Endothelial cell (in vitro differentiated cells): ENCODE measurements at regions not wholly inside any gene's neighbourhood (a gene's known extent, or its start where the extent isn't known, plus 50 kb on each side); places are given as distances from the start of the nearest gene placed in this dataset.

Experiments used
- DNase-seq: peaks from one replicate; pipeline ENCODE4 v3.0.0; 2021; ENCODE audit warnings: low spot score
- H3K27ac Mint-ChIP-seq: one replicate; pipeline ENCODE4 v1.8.0; 2021; ENCODE audit warnings: mixed read lengths, inconsistent platforms; ENCODE audit not compliant: unreplicated experiment
- H3K27me3 Mint-ChIP-seq: one replicate; pipeline ENCODE4 v1.8.0; 2021; ENCODE audit warnings: mild to moderate bottlenecking, moderate library complexity, mixed read lengths, inconsistent platforms; ENCODE audit not compliant: unreplicated experiment
- H3K36me3 Mint-ChIP-seq: one replicate; pipeline ENCODE4 v1.8.0; 2021; ENCODE audit warnings: mild to moderate bottlenecking, low read depth, mixed read lengths, inconsistent platforms; ENCODE audit not compliant: unreplicated experiment
- H3K4me1 Mint-ChIP-seq: one replicate; pipeline ENCODE4 v1.8.0; 2021; ENCODE audit warnings: mild to moderate bottlenecking, mixed read lengths, inconsistent platforms; ENCODE audit not compliant: unreplicated experiment
- H3K4me3 Mint-ChIP-seq: one replicate; pipeline ENCODE4 v1.8.0; 2021; ENCODE audit warnings: mild to moderate bottlenecking, mixed read lengths, inconsistent platforms; ENCODE audit not compliant: unreplicated experiment
- H3K9me3 Mint-ChIP-seq: one replicate; pipeline ENCODE4 v1.8.0; 2021; ENCODE audit warnings: mixed read lengths, inconsistent platforms; ENCODE audit not compliant: unreplicated experiment
- TF ChIP-seq, protein P1 (sequence below): fragments of 200-600 bp; sonication (generic); IDR thresholded peaks from one replicate; pipeline ENCODE4 v1.5.0; 2021; ENCODE audit warnings: antibody characterized with exemption; ENCODE audit not compliant: unreplicated experiment

DNA sequence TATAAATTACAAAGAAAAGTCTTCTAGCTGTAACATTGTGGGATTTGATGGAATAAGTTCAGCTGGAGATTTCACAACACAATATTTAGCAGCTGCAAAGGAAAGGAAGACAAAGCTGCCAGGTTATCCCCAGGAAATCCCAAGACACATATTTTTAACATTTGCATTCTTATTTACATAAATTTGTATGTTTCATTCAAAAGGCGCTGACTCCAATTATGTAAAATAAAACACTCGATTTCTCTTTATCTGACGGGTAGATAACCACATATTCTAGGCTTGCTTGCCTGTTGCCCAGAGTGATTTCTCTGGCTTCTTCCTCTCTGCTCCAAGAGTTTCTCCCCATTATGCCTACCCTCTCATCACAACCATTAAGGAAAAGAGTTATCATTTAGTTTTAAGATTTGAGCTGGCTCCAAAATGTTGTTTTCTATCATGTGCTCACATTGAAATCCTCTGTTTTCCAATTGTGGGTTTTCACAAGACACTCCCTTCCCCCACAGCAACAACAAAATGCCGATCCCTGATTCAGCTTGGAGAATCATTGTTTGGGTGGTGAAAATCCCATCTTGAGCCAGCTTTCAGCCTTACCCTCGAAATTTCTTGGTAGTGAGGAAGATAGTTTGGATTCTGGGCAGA, 128.2 kb upstream of the RASGEF1B start:
- no peak for DNase-seq
- H3K4me1 Mint-ChIP-seq, result peaks cover 38% of the 10 kb centered on the region
- peak overlapping the region; percentile 72 for H3K27ac Mint-ChIP-seq
- no peak overlapping the region for H3K4me3 Mint-ChIP-seq
- peaks cover 3% of the 10 kb centered on the region for H3K36me3 Mint-ChIP-seq
- TF ChIP-seq, protein P1, sequence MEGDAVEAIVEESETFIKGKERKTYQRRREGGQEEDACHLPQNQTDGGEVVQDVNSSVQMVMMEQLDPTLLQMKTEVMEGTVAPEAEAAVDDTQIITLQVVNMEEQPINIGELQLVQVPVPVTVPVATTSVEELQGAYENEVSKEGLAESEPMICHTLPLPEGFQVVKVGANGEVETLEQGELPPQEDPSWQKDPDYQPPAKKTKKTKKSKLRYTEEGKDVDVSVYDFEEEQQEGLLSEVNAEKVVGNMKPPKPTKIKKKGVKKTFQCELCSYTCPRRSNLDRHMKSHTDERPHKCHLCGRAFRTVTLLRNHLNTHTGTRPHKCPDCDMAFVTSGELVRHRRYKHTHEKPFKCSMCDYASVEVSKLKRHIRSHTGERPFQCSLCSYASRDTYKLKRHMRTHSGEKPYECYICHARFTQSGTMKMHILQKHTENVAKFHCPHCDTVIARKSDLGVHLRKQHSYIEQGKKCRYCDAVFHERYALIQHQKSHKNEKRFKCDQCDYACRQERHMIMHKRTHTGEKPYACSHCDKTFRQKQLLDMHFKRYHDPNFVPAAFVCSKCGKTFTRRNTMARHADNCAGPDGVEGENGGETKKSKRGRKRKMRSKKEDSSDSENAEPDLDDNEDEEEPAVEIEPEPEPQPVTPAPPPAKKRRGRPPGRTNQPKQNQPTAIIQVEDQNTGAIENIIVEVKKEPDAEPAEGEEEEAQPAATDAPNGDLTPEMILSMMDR, result no peak
- H3K27me3 Mint-ChIP-seq, result peaks cover 2% of the 10 kb centered on the region
- H3K9me3 Mint-ChIP-seq, result no peaks in the 10 kb centered on the region

DNA sequence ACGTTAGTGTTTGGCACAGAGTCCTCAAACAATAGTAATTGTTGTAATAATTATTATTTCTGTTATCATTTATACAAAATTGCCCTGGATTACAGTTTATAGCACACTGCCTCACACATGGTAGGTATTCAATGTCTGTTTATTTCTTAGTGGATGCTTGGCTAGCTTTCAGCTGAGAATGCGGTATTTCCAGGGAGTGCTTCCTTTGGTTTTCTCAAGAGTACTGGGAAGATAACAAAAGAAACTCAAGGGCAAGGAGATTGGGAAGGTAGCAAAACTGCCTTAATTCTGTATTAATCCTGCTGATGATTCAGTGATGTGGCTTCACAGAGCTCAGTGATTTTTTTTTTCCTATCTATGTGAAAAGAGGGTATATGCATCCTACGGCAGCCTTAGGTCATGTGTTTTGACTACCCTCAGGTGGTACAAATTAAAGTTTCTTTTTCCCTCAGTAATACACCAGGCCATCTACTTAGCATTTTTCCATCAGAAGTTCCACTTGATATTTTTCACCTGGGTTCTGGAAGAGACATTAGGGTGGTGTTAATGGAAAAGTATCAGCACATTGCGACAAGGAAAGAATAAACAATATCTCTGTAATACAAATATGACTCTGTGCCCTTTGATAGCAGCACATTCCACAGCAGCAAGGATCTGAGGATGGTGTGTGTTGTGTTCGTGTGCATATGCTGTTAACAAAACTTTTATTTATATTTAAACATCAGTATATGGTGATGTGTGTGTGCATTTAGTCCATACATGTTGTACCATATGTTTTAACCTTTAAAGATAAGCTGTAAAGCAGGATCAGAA, 124.3 kb upstream of the RASGEF1B start:
- no peaks in the 10 kb centered on the region for H3K9me3 Mint-ChIP-seq
- H3K36me3 Mint-ChIP-seq, result peaks cover 3% of the 10 kb centered on the region
- peaks cover 44% of the 10 kb centered on the region for H3K4me1 Mint-ChIP-seq
- peaks cover 3% of the 10 kb centered on the region for H3K27me3 Mint-ChIP-seq
- peak overlapping the region; percentile 13 for H3K27ac Mint-ChIP-seq
- no peak for DNase-seq
- TF ChIP-seq, protein P1, result no peak
- no peak overlapping the region for H3K4me3 Mint-ChIP-seq

DNA sequence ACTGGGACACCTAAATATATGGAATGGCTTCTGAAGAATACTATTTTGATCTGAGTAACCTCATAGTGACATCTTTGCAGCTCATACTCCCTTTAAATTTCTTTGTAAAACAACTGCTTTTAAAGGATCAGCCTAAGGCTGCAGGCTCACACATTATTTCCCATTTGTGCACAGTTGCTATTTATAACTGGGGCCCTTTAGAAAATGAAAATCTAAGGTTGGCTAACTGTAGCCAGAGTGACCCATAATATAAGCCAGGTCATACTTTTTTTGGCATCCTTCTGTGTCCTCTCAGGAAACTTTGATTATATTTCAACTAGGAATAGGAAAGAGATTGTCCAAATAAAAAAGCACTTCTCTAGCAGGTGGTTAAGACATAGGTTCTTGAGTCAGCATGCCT, 123.6 kb upstream of the RASGEF1B start:
- H3K36me3 Mint-ChIP-seq, result peaks cover 3% of the 10 kb centered on the region
- no peak for DNase-seq
- H3K4me1 Mint-ChIP-seq, result peaks cover 37% of the 10 kb centered on the region
- no peaks in the 10 kb centered on the region for H3K9me3 Mint-ChIP-seq
- H3K4me3 Mint-ChIP-seq, result no peak overlapping the region
- H3K27me3 Mint-ChIP-seq, result peaks cover 3% of the 10 kb centered on the region
- TF ChIP-seq, protein P1, result no peak
- no peak overlapping the region for H3K27ac Mint-ChIP-seq

DNA sequence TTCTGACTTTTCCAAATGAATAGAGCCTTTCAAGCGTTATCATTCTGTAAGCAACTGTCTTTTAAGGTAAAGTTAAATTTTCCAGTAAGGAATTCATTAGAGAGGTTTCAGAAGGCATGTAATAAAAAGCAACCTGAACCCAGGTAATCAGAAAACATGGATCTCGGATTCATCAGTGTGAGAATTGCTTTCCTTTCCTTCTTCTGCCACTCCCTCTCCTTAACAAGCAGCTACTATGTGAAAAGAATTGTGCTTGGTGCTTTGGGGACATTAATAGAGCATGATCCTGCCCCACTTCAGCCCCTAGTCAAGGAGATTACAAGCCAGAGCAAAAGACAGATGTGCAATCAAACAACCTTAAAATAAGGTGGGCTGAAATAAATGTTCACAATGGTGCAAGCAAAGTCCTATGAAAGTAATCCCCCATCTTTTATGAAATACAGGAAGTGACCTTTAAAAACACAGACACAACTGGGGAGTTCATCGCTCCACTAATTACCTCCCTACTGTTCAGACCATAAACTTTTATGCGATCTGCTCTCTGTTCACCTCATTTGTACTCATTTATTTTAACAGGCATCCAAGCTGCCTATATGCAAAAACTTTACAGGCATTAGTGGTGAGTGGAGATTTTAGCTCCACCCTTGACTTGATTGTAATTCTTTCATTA, 122.9 kb upstream of the RASGEF1B start:
- Mint-ChIP-seq H3K4me3 (no peak overlapping the region), H3K27me3 (peaks cover 3% of the 10 kb centered on the region), H3K36me3 (peaks cover 3% of the 10 kb centered on the region), H3K4me1 (peaks cover 31% of the 10 kb centered on the region), H3K27ac (no peak overlapping the region), H3K9me3 (no peaks in the 10 kb centered on the region)
- TF ChIP-seq, protein P1, result no peak
- DNase-seq, result no peak

DNA sequence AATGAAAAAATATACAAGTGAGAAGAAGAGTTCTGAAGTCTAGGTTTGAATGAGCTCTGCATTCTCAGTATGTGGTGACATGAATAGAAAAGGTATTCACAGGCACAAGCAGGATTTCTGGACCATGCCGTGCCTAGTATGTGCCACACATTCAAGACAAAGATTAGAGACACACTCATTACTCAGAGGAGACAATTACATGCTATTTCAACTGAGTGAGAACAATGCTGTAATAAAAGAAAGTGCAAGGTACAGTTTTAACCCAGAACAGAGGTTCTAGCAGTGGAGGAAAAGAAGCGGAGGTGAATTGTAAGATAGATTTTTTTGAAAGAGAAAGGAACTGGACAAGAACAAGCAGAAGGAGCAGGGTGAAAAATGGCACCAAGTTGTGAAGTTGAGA, 121.0 kb upstream of the RASGEF1B start:
- H3K4me3 Mint-ChIP-seq, result no peak overlapping the region
- no peaks in the 10 kb centered on the region for H3K36me3 Mint-ChIP-seq
- DNase-seq, result no peak
- H3K9me3 Mint-ChIP-seq, result no peaks in the 10 kb centered on the region
- TF ChIP-seq, protein P1, result no peak
- no peak overlapping the region for H3K27ac Mint-ChIP-seq
- peaks cover 22% of the 10 kb centered on the region for H3K4me1 Mint-ChIP-seq
- H3K27me3 Mint-ChIP-seq, result peaks cover 2% of the 10 kb centered on the region
